ENCODE measurements at regions not wholly inside any gene's neighbourhood (a gene's known extent, or its start where the extent isn't known, plus 50 kb on each side); places are given as distances from the start of the nearest gene placed in this dataset.

- no peak for DNase-seq (ENCODE audit: low read depth, low spot score)
Measured at GRCh38 chrX:39437670-39438441, 636.6 kb downstream of the MID1IP1 start.

GRCh38 chrX:39438603-39439602 lies 637.6 kb downstream of the MID1IP1 start:
- DNase-seq (ENCODE audit: low read depth, low spot score), result no peak

GRCh38 chrX:39439906-39440798 lies 638.9 kb downstream of the MID1IP1 start:
- no peak for DNase-seq (ENCODE audit: low read depth, low spot score)

GRCh38 chrX:39440799-39441284 lies 639.6 kb downstream of the MID1IP1 start:
- no peak for DNase-seq (ENCODE audit: low read depth, low spot score)

GRCh38 chrX:39442332-39442731 lies 641.1 kb downstream of the MID1IP1 start:
- no peak for DNase-seq (ENCODE audit: low read depth, low spot score)

- DNase-seq (ENCODE audit: low read depth, low spot score), result no peak
Measured at GRCh38 chrX:39443240-39443639, 642.0 kb downstream of the MID1IP1 start.

GRCh38 chrX:39445336-39445735 lies 644.1 kb downstream of the MID1IP1 start:
- no peak for DNase-seq (ENCODE audit: low read depth, low spot score)

- DNase-seq (ENCODE audit: low read depth, low spot score), result no peak
Measured at GRCh38 chrX:39449352-39449751, 648.1 kb downstream of the MID1IP1 start.

- DNase-seq (ENCODE audit: low read depth, low spot score), result no peak
Measured at GRCh38 chrX:39450234-39450977, 647.4 kb downstream of the BCOR start.

GRCh38 chrX:39451046-39451445 lies 646.7 kb downstream of the BCOR start:
- no peak for DNase-seq (ENCODE audit: low read depth, low spot score)

- no peak for DNase-seq (ENCODE audit: low read depth, low spot score)
Measured at GRCh38 chrX:39452401-39452800, 645.4 kb downstream of the BCOR start.

- no peak for DNase-seq (ENCODE audit: low read depth, low spot score)
Measured at GRCh38 chrX:39453889-39454621, 643.7 kb downstream of the BCOR start.

GRCh38 chrX:39456894-39457604 lies 640.7 kb downstream of the BCOR start:
- no peak for DNase-seq (ENCODE audit: low read depth, low spot score)

GRCh38 chrX:39458779-39459178 lies 639.0 kb downstream of the BCOR start:
- no peak for DNase-seq (ENCODE audit: low read depth, low spot score)

GRCh38 chrX:39459204-39459603 lies 638.6 kb downstream of the BCOR start:
- DNase-seq (ENCODE audit: low read depth, low spot score), result no peak

- DNase-seq (ENCODE audit: low read depth, low spot score), result no peak
Measured at GRCh38 chrX:39459952-39460351, 637.8 kb downstream of the BCOR start.

- DNase-seq (ENCODE audit: low read depth, low spot score), result no peak
Measured at GRCh38 chrX:39460499-39460898, 637.3 kb downstream of the BCOR start.

GRCh38 chrX:39462835-39463234 lies 634.9 kb downstream of the BCOR start:
- no peak for DNase-seq (ENCODE audit: low read depth, low spot score)

GRCh38 chrX:39464253-39464652 lies 633.5 kb downstream of the BCOR start:
- DNase-seq (ENCODE audit: low read depth, low spot score), result no peak
